ENCODE measurements at regions not wholly inside any gene's neighbourhood (a gene's known extent, or its start where the extent isn't known, plus 50 kb on each side); places are given as distances from the start of the nearest gene placed in this dataset.

- DNase-seq (ENCODE audit: low read depth, low spot score), result no peak
Observed at GRCh38 chr4:128388796-128389195, 101.2 kb upstream of the PGRMC2 start.

- DNase-seq (ENCODE audit: low read depth, low spot score), result no peak
Observed at GRCh38 chr4:128388352-128388630, 100.7 kb upstream of the PGRMC2 start.

- no peak for DNase-seq (ENCODE audit: low read depth, low spot score)
Observed at GRCh38 chr4:128387600-128388351, 100.2 kb upstream of the PGRMC2 start.

GRCh38 chr4:128386761-128387599 lies 99.4 kb upstream of the PGRMC2 start:
- no peak for DNase-seq (ENCODE audit: low read depth, low spot score)

- DNase-seq (ENCODE audit: low read depth, low spot score), result no peak
Observed at GRCh38 chr4:128385683-128386304, 98.2 kb upstream of the PGRMC2 start.

- DNase-seq (ENCODE audit: low read depth, low spot score), result no peak
Observed at GRCh38 chr4:128384765-128385598, 97.4 kb upstream of the PGRMC2 start.

GRCh38 chr4:128384091-128384520 lies 96.5 kb upstream of the PGRMC2 start:
- DNase-seq (ENCODE audit: low read depth, low spot score), result no peak

- no peak for DNase-seq (ENCODE audit: low read depth, low spot score)
Observed at GRCh38 chr4:128381748-128382559, 94.3 kb upstream of the PGRMC2 start.

- no peak for DNase-seq (ENCODE audit: low read depth, low spot score)
Observed at GRCh38 chr4:128380306-128380705, 92.7 kb upstream of the PGRMC2 start.

GRCh38 chr4:128379860-128380259 lies 92.2 kb upstream of the PGRMC2 start:
- DNase-seq (ENCODE audit: low read depth, low spot score), result no peak

GRCh38 chr4:128378668-128379067 lies 91.1 kb upstream of the PGRMC2 start:
- DNase-seq (ENCODE audit: low read depth, low spot score), result no peak

- DNase-seq (ENCODE audit: low read depth, low spot score), result no peak
Observed at GRCh38 chr4:128376958-128377357, 89.3 kb upstream of the PGRMC2 start.

GRCh38 chr4:128376303-128376702 lies 88.7 kb upstream of the PGRMC2 start:
- no peak for DNase-seq (ENCODE audit: low read depth, low spot score)

- no peak for DNase-seq (ENCODE audit: low read depth, low spot score)
Observed at GRCh38 chr4:128373628-128374027, 86.0 kb upstream of the PGRMC2 start.

- DNase-seq (ENCODE audit: low read depth, low spot score), result no peak
Observed at GRCh38 chr4:128371876-128372275, 84.3 kb upstream of the PGRMC2 start.

- DNase-seq (ENCODE audit: low read depth, low spot score), result no peak
Observed at GRCh38 chr4:128371001-128371777, 83.6 kb upstream of the PGRMC2 start.

- no peak for DNase-seq (ENCODE audit: low read depth, low spot score)
Observed at GRCh38 chr4:128366212-128366611, 78.6 kb upstream of the PGRMC2 start.

GRCh38 chr4:128364565-128364964 lies 77.0 kb upstream of the PGRMC2 start:
- DNase-seq (ENCODE audit: low read depth, low spot score), result no peak

- DNase-seq (ENCODE audit: low read depth, low spot score), result no peak
Observed at GRCh38 chr4:128363966-128364365, 76.4 kb upstream of the PGRMC2 start.

GRCh38 chr4:128362760-128363159 lies 75.1 kb upstream of the PGRMC2 start:
- DNase-seq (ENCODE audit: low read depth, low spot score), result no peak

All from activated CD4-positive, CD25-positive, alpha-beta regulatory T cell treated with anti-CD3 and anti-CD28 coated beads, Interleukin-2, amount 50 U/mL, for 16 hours (primary cell).